ENCODE measurements at regions not wholly inside any gene's neighbourhood (a gene's known extent, or its start where the extent isn't known, plus 50 kb on each side); places are given as distances from the start of the nearest gene placed in this dataset.

- TF ChIP-seq CTCF (IDR thresholded peaks at IDR 0.05) = no peak
- no peak for TF ChIP-seq JUND (IDR thresholded peaks at IDR 0.05)
- no peak for TF ChIP-seq GABPA (IDR thresholded peaks at IDR 0.05; ENCODE audit: low read depth)
- no peak for TF ChIP-seq SMC3 (IDR thresholded peaks at IDR 0.05; ENCODE audit: low read depth, low read length)
- TF ChIP-seq RFX5 (IDR thresholded peaks at IDR 0.05; ENCODE audit: low read length) = no peak
- no peak for TF ChIP-seq MAX (IDR thresholded peaks at IDR 0.05; ENCODE audit: low read depth)
These were observed 76.8 kb upstream of the BTN3A2 start for GRCh38 chr6:26288155-26288554.

Data from SK-N-SH (cell line).